Peyer's patch (tissue), 4 donors: ENCODE measurements at regions not wholly inside any gene's neighbourhood (a gene's known extent, or its start where the extent isn't known, plus 50 kb on each side); places are given as distances from the start of the nearest gene placed in this dataset.

Experiments
- CTCF ChIP-seq, 6 experiments: fragments of 450-650 bp in 4 of 6; fragments of 200-600 bp in 2 of 6; sonication (generic) in 1 of 6; IDR thresholded peaks; one replicate each; pipeline ENCODE4 v1.5.1; 2017 to 2019; ENCODE audit warnings: antibody characterized with exemption in 6 of 6, mild to moderate bottlenecking in 3 of 6, moderate library complexity in 1 of 6
- POLR2A ChIP-seq, 2 donors: fragments of 450-650 bp; IDR thresholded peaks; one replicate each; pipeline ENCODE4 v1.5.1; 2017; ENCODE audit warnings: antibody characterized with exemption in 2 of 2, mild to moderate bottlenecking in 2 of 2, moderate library complexity in 2 of 2

- TF ChIP-seq CTCF (IDR thresholded peaks at IDR 0.05) = no peak
- no peak for TF ChIP-seq POLR2A (IDR thresholded peaks at IDR 0.05)
Observed at GRCh38 chr7:88358881-88359280, 52.2 kb upstream of the STEAP4 start.
